Osteoblast (primary cell): ENCODE measurements at regions not wholly inside any gene's neighbourhood (a gene's known extent, or its start where the extent isn't known, plus 50 kb on each side); places are given as distances from the start of the nearest gene placed in this dataset.

Experiments used
- DNase-seq: peaks from one replicate; pipeline ENCODE4 v3.0.0; 2011; ENCODE audit warnings: low spot score, mixed read lengths; ENCODE audit not compliant: insufficient read length; ENCODE audit errors: missing footprints
- H2AFZ ChIP-seq: 2 replicates; pipeline ENCODE4 v1.6.0; 2011; ENCODE audit warnings: mild to moderate bottlenecking, low read length
- H3K27ac ChIP-seq: 2 replicates; pipeline ENCODE4 v1.5.1; 2011; ENCODE audit warnings: mild to moderate bottlenecking, low read depth, low read length, moderate library complexity
- H3K27me3 ChIP-seq: 2 replicates; pipeline ENCODE4 v1.6.0; 2012; ENCODE audit warnings: mild to moderate bottlenecking, control low read depth, inconsistent platforms, low read length, moderate library complexity; ENCODE audit not compliant: insufficient read depth
- H3K36me3 ChIP-seq: 2 replicates; pipeline ENCODE4 v1.5.1; 2011; ENCODE audit warnings: mild to moderate bottlenecking, low read length, control low read depth, moderate library complexity; ENCODE audit not compliant: insufficient read depth
- H3K4me1 ChIP-seq: 2 replicates; pipeline ENCODE4 v1.5.1; 2011; ENCODE audit warnings: mild to moderate bottlenecking, low read length, control low read depth, moderate library complexity; ENCODE audit not compliant: insufficient read depth
- H3K4me2 ChIP-seq: 2 replicates; pipeline ENCODE4 v1.6.0; 2011; ENCODE audit warnings: mild to moderate bottlenecking, low read length; ENCODE audit not compliant: insufficient read depth
- H3K4me3 ChIP-seq: fragments of 200-600 bp; sonication (generic); 3 replicates; pipeline ENCODE4 v1.5.1; 2012; ENCODE audit warnings: mild to moderate bottlenecking, low read length, inconsistent platforms; ENCODE audit not compliant: insufficient read depth
- H3K79me2 ChIP-seq: 2 replicates; pipeline ENCODE4 v1.6.0; 2012; ENCODE audit warnings: mild to moderate bottlenecking, low read length, control low read depth, inconsistent platforms; ENCODE audit not compliant: insufficient read depth
- H3K9me3 ChIP-seq: 2 replicates; pipeline ENCODE4 v1.5.1; 2011; ENCODE audit warnings: low read depth, low read length, control low read depth
- H4K20me1 ChIP-seq: 2 replicates; pipeline ENCODE4 v1.6.0; 2012; ENCODE audit warnings: mild to moderate bottlenecking, low read length, control low read depth; ENCODE audit not compliant: insufficient read depth
- CTCF ChIP-seq: IDR thresholded peaks from 2 replicates; pipeline ENCODE4 v1.5.1; 2011; ENCODE audit warnings: mild to moderate bottlenecking, low read depth, low read length, moderate library complexity; ENCODE audit errors: extremely low read depth

GRCh38 chr3:5282703-5283102, 95.2 kb downstream of the EDEM1 start:
- no peak overlapping the region for H3K4me3 ChIP-seq
- TF ChIP-seq CTCF = no peak
- H3K4me2 ChIP-seq = no peak overlapping the region
- no peaks in the 10 kb centered on the region for H3K9me3 ChIP-seq
- H4K20me1 ChIP-seq = no peaks in the 10 kb centered on the region
- H3K36me3 ChIP-seq = no peaks in the 10 kb centered on the region
- H3K27me3 ChIP-seq = no peaks in the 10 kb centered on the region
- no peak overlapping the region for H3K27ac ChIP-seq
- no peaks in the 10 kb centered on the region for H3K4me1 ChIP-seq
- no peaks in the 10 kb centered on the region for H3K79me2 ChIP-seq
- no peak overlapping the region for H2AFZ ChIP-seq
- no peak for DNase-seq

GRCh38 chr3:5285439-5285838, 97.9 kb downstream of the EDEM1 start:
- no peak for TF ChIP-seq CTCF
- no peaks in the 10 kb centered on the region for H3K9me3 ChIP-seq
- no peaks in the 10 kb centered on the region for H4K20me1 ChIP-seq
- H3K27me3 ChIP-seq = no peaks in the 10 kb centered on the region
- no peak overlapping the region for H3K4me3 ChIP-seq
- H3K4me2 ChIP-seq = no peak overlapping the region
- H3K27ac ChIP-seq = no peak overlapping the region
- H3K79me2 ChIP-seq = no peaks in the 10 kb centered on the region
- no peaks in the 10 kb centered on the region for H3K4me1 ChIP-seq
- H2AFZ ChIP-seq = no peak overlapping the region
- no peaks in the 10 kb centered on the region for H3K36me3 ChIP-seq
- DNase-seq = no peak

- TF ChIP-seq CTCF = no peak
- no peak overlapping the region for H2AFZ ChIP-seq
- no peak for DNase-seq
- no peaks in the 10 kb centered on the region for H4K20me1 ChIP-seq
- no peaks in the 10 kb centered on the region for H3K9me3 ChIP-seq
- peaks cover 3% of the 10 kb centered on the region for H3K4me1 ChIP-seq
- H3K36me3 ChIP-seq = no peaks in the 10 kb centered on the region
- H3K27ac ChIP-seq = no peak overlapping the region
- H3K79me2 ChIP-seq = no peaks in the 10 kb centered on the region
- no peaks in the 10 kb centered on the region for H3K27me3 ChIP-seq
- H3K4me3 ChIP-seq = no peak overlapping the region
- no peak overlapping the region for H3K4me2 ChIP-seq
Measured at GRCh38 chr3:5290915-5291314, 103.4 kb downstream of the EDEM1 start.

- Histone ChIP-seq H3K4me2 (no peak overlapping the region), H3K79me2 (no peaks in the 10 kb centered on the region), H3K27me3 (no peaks in the 10 kb centered on the region), H3K36me3 (no peaks in the 10 kb centered on the region), H3K4me1 (peaks cover 3% of the 10 kb centered on the region), H3K9me3 (no peaks in the 10 kb centered on the region), H3K27ac (no peak overlapping the region), H2AFZ (no peak overlapping the region), H4K20me1 (no peaks in the 10 kb centered on the region), H3K4me3 (no peak overlapping the region)
- no peak for TF ChIP-seq CTCF
- no peak for DNase-seq
Measured at GRCh38 chr3:5292512-5292911, 105.0 kb downstream of the EDEM1 start.
